ENCODE measurements at regions not wholly inside any gene's neighbourhood (a gene's known extent, or its start where the extent isn't known, plus 50 kb on each side); places are given as distances from the start of the nearest gene placed in this dataset.

DNA sequence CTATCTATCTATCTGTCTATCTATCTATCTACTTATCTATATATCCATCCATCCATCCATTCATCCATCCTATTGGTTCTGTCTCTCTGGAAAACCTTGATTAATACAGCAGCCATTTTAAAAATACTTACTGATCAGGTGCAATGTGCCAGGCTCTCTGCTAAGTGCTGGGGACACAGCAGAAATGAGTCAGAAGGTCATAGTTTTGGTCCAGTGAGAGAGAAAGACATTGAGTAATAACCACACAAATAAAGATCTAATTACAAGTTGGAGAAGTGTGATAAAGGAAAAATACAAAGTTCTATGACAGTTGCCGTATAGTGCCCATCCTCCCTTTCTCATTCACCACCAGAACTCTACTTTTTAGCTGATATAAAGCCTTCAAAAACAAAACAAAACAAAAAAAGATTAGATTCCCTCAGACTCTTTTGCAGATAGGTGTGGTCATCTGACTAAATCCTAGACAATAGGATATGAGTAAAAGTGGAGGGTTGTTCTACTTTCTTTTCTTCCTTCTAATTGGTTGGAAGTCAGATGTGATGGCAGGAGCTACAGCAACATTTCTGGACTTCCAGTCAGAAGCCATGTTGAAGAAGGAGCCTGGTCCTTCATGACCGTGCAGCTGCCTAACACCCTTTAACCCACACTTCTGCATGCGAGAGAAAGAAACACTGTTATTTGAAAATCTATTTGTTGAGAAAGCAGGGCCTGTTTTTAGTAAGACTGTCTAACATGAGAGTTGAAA is 72.0 kb upstream of the TOX3 start:
- no peaks in the 10 kb centered on the region for H4K20me1 ChIP-seq (ENCODE audit: control insufficient read depth, insufficient read depth)
- H3K36me3 ChIP-seq (ENCODE audit: control insufficient read depth in 2 of 2, insufficient read depth in 2 of 2, low read length in 1 of 2) = no peaks in the 10 kb centered on the region
- no peak overlapping the region for H2AFZ ChIP-seq (ENCODE audit: control insufficient read depth, low read depth, low read length)
- in situ Hi-C loops (cut with MboI) (no loop called here), intact Hi-C loops (cut with micrococcal nuclease; ENCODE audit: unreplicated experiment) (no loop called here)
- H3K4me1 ChIP-seq (ENCODE audit: control insufficient read depth, insufficient read depth, low read length) = no peaks in the 10 kb centered on the region
- H3K9me3 ChIP-seq (replicated peaks; ENCODE audit: control insufficient read depth, insufficient read depth, low read length) = no peaks in the 10 kb centered on the region
- BruUV-seq (replicated peaks) = no TSS peak
- no peaks in the 10 kb centered on the region for H3K27me3 ChIP-seq (replicated peaks in 1 of 2; ENCODE audit: control insufficient read depth in 2 of 2, insufficient read depth in 2 of 2, low read length in 1 of 2)
- TF ChIP-seq HCFC1 (IDR thresholded peaks at IDR 0.05; ENCODE audit: low read length) (no peak), ZNF274 (IDR thresholded peaks at IDR 0.05; ENCODE audit: insufficient read depth, insufficient read length) (no peak), TAF1 (IDR thresholded peaks at IDR 0.05; ENCODE audit: borderline replicate concordance, low read depth, low read length) (no peak), NBN (IDR thresholded peaks at IDR 0.05) (no peak), SP1 (IDR thresholded peaks at IDR 0.05; ENCODE audit: low read depth, low read length) (no peak), NFXL1 (IDR thresholded peaks at IDR 0.05; ENCODE audit: borderline replicate concordance) (no peak), NR2C2 (IDR thresholded peaks at IDR 0.05; ENCODE audit: borderline replicate concordance, control insufficient read depth, insufficient read length, low read depth) (no peak)
- TF ChIP-seq, protein P1, sequence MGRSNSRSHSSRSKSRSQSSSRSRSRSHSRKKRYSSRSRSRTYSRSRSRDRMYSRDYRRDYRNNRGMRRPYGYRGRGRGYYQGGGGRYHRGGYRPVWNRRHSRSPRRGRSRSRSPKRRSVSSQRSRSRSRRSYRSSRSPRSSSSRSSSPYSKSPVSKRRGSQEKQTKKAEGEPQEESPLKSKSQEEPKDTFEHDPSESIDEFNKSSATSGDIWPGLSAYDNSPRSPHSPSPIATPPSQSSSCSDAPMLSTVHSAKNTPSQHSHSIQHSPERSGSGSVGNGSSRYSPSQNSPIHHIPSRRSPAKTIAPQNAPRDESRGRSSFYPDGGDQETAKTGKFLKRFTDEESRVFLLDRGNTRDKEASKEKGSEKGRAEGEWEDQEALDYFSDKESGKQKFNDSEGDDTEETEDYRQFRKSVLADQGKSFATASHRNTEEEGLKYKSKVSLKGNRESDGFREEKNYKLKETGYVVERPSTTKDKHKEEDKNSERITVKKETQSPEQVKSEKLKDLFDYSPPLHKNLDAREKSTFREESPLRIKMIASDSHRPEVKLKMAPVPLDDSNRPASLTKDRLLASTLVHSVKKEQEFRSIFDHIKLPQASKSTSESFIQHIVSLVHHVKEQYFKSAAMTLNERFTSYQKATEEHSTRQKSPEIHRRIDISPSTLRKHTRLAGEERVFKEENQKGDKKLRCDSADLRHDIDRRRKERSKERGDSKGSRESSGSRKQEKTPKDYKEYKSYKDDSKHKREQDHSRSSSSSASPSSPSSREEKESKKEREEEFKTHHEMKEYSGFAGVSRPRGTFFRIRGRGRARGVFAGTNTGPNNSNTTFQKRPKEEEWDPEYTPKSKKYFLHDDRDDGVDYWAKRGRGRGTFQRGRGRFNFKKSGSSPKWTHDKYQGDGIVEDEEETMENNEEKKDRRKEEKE (IDR thresholded peaks at IDR 0.05) = no peak
- no peak for FAIRE-seq
- no peak for DNase-seq (ENCODE audit: low read depth, low spot score)
- ChIA-PET SMC1A (ENCODE audit: uncharacterized antibody, unreplicated experiment) (no interaction called here), CTCF (no interaction called here), POLR2A (no interaction called here), RAD21 (ENCODE audit: unreplicated experiment) (no interaction called here)
- no peak for ATAC-seq
- H3K9ac ChIP-seq (ENCODE audit: control insufficient read depth, insufficient read depth, low read length) = no peak overlapping the region
- 36% methylated on average over 3 of the region's 3 CpGs for WGBS (ENCODE audit: insufficient coverage, insufficient replicate concordance, low lambda C conversion rate, missing lambda C conversion rate)
- H3K4me3 ChIP-seq = no peak overlapping the region
- H3K79me2 ChIP-seq (ENCODE audit: control insufficient read depth, insufficient read depth, low read length) = no peaks in the 10 kb centered on the region
- H3K27ac ChIP-seq (ENCODE audit: control insufficient read depth, insufficient read depth) = no peak overlapping the region
- no peak overlapping the region for H3K4me2 ChIP-seq (ENCODE audit: control insufficient read depth, insufficient read depth)

Data from GM12878 (cell line).